ENCODE measurements at regions not wholly inside any gene's neighbourhood (a gene's known extent, or its start where the extent isn't known, plus 50 kb on each side); places are given as distances from the start of the nearest gene placed in this dataset.

- no peaks in the 10 kb centered on the region for H3K4me1 ChIP-seq
- no peak for ATAC-seq
- no peak for DNase-seq
- no peak for TF ChIP-seq CTCF (IDR thresholded peaks at IDR 0.05 in 4 of 5, conservative IDR thresholded peaks at IDR 0.05 in 1 of 5)
- H3K27ac ChIP-seq = no peak overlapping the region
- intact Hi-C loops (cut with DNase I; ENCODE audit: low total_unique reads) (no loop called here), in situ Hi-C loops (cut with MboI; ENCODE audit: low sequenced_read_pairs in 4 of 4) (no loop called here)
- no peaks in the 10 kb centered on the region for H3K27me3 ChIP-seq
- H3K36me3 ChIP-seq = no peaks in the 10 kb centered on the region
- no peaks in the 10 kb centered on the region for H3K9me3 ChIP-seq
- no peak overlapping the region for H3K4me3 ChIP-seq
These were observed 60.1 kb upstream of the TMEM132E start for GRCh38 chr17:34519282-34519681.

- in situ Hi-C loops (cut with MboI; ENCODE audit: low sequenced_read_pairs in 4 of 4) = no loop called here
- Histone ChIP-seq H3K27ac (no peak overlapping the region), H3K4me3 (no peak overlapping the region), H3K36me3 (no peaks in the 10 kb centered on the region), H3K27me3 (no peaks in the 10 kb centered on the region), H3K4me1 (no peaks in the 10 kb centered on the region), H3K9me3 (no peaks in the 10 kb centered on the region)
- no peak for ATAC-seq
- TF ChIP-seq CTCF (IDR thresholded peaks at IDR 0.05 in 4 of 5, conservative IDR thresholded peaks at IDR 0.05 in 1 of 5) (no peak), POLR2A (IDR thresholded peaks at IDR 0.05) (no peak)
- DNase-seq = no peak
- intact Hi-C loops (cut with DNase I; ENCODE audit: low total_unique reads) = no loop called here
These were observed 62.0 kb upstream of the TMEM132E start for GRCh38 chr17:34517406-34517805.

- H3K4me3 ChIP-seq = no peak overlapping the region
- in situ Hi-C loops (cut with MboI; ENCODE audit: low sequenced_read_pairs in 4 of 4) = no loop called here
- intact Hi-C loops (cut with DNase I; ENCODE audit: low total_unique reads) = no loop called here
These were observed 67.5 kb upstream of the TMEM132E start for GRCh38 chr17:34511931-34512330.

GRCh38 chr17:34511265-34511664 is 68.1 kb upstream of the TMEM132E start:
- no peaks in the 10 kb centered on the region for H3K4me1 ChIP-seq
- intact Hi-C loops (cut with DNase I; ENCODE audit: low total_unique reads) (no loop called here), in situ Hi-C loops (cut with MboI; ENCODE audit: low sequenced_read_pairs in 4 of 4) (no loop called here)
- H3K36me3 ChIP-seq = no peaks in the 10 kb centered on the region
- no peak for ATAC-seq
- no peak overlapping the region for H3K4me3 ChIP-seq
- H3K27me3 ChIP-seq = no peaks in the 10 kb centered on the region
- no peak for DNase-seq
- TF ChIP-seq CTCF (IDR thresholded peaks at IDR 0.05 in 4 of 5, conservative IDR thresholded peaks at IDR 0.05 in 1 of 5) (no peak), POLR2A (IDR thresholded peaks at IDR 0.05) (no peak)
- no peak overlapping the region for H3K27ac ChIP-seq
- H3K9me3 ChIP-seq = no peaks in the 10 kb centered on the region

More at GRCh38 chr17:34511931-34512330, 67.5 kb upstream of the TMEM132E start:
- H3K27me3 ChIP-seq = no peaks in the 10 kb centered on the region
- ATAC-seq = no peak
- DNase-seq = no peak
- H3K27ac ChIP-seq = no peak overlapping the region
- H3K36me3 ChIP-seq = no peaks in the 10 kb centered on the region
- TF ChIP-seq POLR2A (IDR thresholded peaks at IDR 0.05) = no peak
- TF ChIP-seq CTCF (IDR thresholded peaks at IDR 0.05 in 4 of 5, conservative IDR thresholded peaks at IDR 0.05 in 1 of 5) = no peak
- no peaks in the 10 kb centered on the region for H3K4me1 ChIP-seq
- H3K9me3 ChIP-seq = no peaks in the 10 kb centered on the region

GRCh38 chr17:34504814-34505484 is 74.4 kb upstream of the TMEM132E start:
- in situ Hi-C loops (cut with MboI; ENCODE audit: low sequenced_read_pairs in 4 of 4) (no loop called here), intact Hi-C loops (cut with DNase I; ENCODE audit: low total_unique reads) (no loop called here)
- H3K4me3 ChIP-seq = no peak overlapping the region
- H3K4me1 ChIP-seq = no peaks in the 10 kb centered on the region
- H3K27ac ChIP-seq = no peak overlapping the region
- no peak for ATAC-seq
- DNase-seq = no peak
- TF ChIP-seq CTCF (IDR thresholded peaks at IDR 0.05 in 4 of 5, conservative IDR thresholded peaks at IDR 0.05 in 1 of 5) (no peak), POLR2A (IDR thresholded peaks at IDR 0.05) (no peak)
- peaks cover 0 to 6% (median 0%) of the 10 kb centered on the region in 3 donors for H3K27me3 ChIP-seq
- H3K36me3 ChIP-seq = no peaks in the 10 kb centered on the region
- H3K9me3 ChIP-seq = no peaks in the 10 kb centered on the region

Measured in gastrocnemius medialis (tissue), 4 donors.